Renal cortex interstitium (tissue), 11 donors: ENCODE measurements at regions not wholly inside any gene's neighbourhood (a gene's known extent, or its start where the extent isn't known, plus 50 kb on each side); places are given as distances from the start of the nearest gene placed in this dataset.

Source experiments
- DNase-seq, 11 donors: peaks; one replicate each; pipeline ENCODE4 v3.0.0-alpha.2; 2013; ENCODE audit warnings: low read depth in 9 of 11, low spot score in 4 of 11; ENCODE audit errors: extremely low read depth in 1 of 11

DNA sequence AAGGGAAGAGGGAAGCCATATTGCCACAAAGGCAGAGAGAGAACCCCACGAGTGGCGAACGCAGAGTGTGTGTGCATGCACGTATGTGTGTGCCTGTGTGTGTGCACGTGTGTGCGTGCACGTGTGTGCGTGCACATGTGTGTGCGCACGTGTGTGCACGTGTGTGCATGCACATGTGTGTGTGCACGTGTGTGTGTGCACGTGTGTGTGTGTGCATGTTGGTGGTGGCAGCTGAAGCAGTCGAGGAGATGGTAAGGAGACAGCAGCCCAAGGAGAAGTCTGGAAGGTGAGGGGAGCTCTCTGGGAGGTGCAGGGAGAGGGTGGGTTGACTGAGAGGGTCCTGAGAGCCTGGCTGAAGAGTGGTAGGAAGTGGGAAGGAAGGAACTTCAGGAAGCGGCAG lies 94.1 kb upstream of the NECTIN1 start:
- DNase-seq: no peak

DNA sequence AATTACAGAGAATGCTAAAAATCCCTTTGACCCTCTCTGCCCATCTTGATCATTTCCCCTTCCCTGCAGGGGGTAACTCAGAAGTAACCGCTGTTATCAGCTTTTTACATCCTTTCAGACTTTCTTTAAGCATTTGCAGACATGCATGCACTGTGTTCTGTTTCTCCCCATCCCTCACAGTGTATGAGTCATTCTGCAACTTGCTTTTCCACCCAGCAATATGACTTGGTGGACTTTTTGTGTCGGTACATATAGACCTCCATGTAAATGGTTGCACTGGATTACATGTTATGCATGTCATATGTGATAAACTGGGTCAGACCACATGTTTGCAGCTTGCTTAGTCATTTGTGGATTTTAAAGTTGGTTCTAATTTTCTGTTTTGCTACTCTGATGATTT lies 87.7 kb upstream of the NECTIN1 start:
- no peak for DNase-seq

DNA sequence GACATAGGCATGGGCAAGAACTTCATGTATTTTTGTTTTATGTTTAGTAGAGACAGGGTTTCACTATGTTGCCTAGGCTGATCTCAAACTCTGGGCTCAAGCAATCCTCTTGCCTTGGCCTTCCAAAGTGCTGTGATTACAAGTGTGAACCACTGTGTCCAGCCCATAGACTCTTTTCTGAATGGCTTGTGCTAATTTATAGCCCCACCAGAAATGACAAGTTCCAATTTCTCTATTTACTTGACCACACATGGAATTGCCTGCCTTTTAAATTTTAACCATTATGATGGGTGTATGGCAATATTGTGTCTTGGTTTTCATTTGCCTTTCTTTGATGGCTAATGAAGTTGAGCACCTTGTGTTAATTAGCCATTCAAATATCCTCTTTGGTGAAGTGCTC lies 85.8 kb upstream of the NECTIN1 start:
- DNase-seq: no peak

DNA sequence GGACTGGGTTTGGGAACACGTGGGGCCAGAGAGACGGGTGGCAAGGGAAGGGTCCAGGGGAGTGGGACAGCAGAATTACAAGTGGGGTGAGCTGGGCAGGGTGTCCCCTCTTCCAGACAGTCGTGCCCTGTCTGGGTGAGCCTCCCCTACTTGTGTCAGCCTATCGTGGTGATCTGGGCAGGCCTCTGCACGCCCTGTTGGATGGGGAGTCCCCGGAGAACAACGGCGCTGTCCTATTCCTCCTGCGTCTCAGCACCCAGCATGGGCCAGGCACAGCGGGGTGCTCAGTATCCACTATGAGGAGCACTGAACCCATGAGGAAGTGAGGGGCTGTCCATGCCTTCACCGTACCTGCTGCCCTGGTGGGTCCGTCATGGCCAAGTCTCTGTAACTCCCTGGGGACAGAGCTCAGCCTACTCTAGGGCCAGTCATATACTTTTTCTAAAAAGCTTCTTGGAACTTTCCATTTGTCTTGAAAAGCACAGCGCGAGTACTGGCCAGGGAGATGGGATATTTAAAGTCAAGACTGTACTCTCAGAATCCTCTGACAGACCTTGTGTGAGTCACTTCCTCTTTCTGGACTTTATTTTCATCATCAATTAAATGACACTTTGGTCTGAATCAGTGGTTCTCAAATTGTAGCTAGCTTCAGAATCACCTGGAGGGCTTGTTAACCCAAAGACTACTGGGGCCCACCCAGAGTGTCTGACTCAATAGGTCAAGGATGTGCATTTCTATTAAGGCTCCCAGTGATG lies 81.7 kb upstream of the NECTIN1 start:
- no peak for DNase-seq

GRCh38 chr11:119809346-119809745 lies 80.3 kb upstream of the NECTIN1 start:
- DNase-seq: no peak

GRCh38 chr11:119808407-119809185 lies 79.6 kb upstream of the NECTIN1 start:
- no peak for DNase-seq

- no peak for DNase-seq
Measured at GRCh38 chr11:119807841-119808240, 78.8 kb upstream of the NECTIN1 start.

GRCh38 chr11:119807402-119807801 lies 78.4 kb upstream of the NECTIN1 start:
- DNase-seq: no peak

GRCh38 chr11:119806064-119806915 lies 77.3 kb upstream of the NECTIN1 start:
- DNase-seq: no peak

DNA sequence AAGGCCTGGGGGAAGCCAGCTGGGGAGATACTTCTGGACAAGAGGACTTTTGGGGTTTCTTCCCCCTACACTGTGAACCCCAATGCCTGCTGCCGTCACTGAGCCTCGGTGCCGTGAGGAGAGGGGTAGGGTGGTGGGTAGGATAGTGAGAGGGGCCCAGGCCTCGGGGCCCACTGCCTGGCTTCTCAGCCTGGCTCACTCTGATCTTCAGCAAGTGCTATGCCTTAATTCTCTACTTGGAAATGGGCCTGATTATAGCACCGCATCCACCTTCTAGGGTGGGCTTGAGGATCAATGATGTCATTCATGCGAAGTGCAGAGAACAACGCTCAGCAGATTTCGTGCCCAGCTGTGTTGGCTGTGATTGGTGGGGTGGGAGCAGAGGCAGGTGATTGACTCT lies 76.7 kb upstream of the NECTIN1 start:
- no peak for DNase-seq

GRCh38 chr11:119804698-119805097 lies 75.7 kb upstream of the NECTIN1 start:
- no peak for DNase-seq

GRCh38 chr11:119803726-119804294 lies 74.8 kb upstream of the NECTIN1 start:
- DNase-seq: no peak

- no peak for DNase-seq
Measured at GRCh38 chr11:119803139-119803538, 74.1 kb upstream of the NECTIN1 start.

DNA sequence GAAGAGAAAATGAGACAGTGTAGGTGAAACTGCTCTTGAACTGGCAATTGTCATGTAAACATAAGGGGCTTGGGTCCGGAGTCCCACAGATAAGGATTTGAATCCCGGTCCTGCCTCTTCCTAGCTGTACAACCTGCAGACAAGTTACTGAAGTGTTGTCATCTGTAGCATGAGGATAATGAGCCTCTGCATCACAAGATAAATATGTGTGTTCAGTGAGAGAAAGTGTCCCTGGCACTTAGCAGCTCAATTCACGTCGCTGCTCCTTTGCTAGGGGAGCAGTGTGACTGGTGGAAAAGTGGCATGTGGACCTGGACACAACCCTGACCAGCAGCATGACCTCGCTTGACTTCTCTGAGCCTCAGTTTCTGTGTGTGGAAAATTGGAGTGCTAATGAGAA lies 73.7 kb upstream of the NECTIN1 start:
- no peak for DNase-seq

- DNase-seq: no peak
Measured at GRCh38 chr11:119800619-119801018, 71.6 kb upstream of the NECTIN1 start.

- no peak for DNase-seq
Measured at GRCh38 chr11:119800171-119800570, 71.2 kb upstream of the NECTIN1 start.

- DNase-seq: no peak
Measured at GRCh38 chr11:119798656-119799055, 69.7 kb upstream of the NECTIN1 start.

- no peak for DNase-seq
Measured at GRCh38 chr11:119797736-119798135, 68.7 kb upstream of the NECTIN1 start.

DNA sequence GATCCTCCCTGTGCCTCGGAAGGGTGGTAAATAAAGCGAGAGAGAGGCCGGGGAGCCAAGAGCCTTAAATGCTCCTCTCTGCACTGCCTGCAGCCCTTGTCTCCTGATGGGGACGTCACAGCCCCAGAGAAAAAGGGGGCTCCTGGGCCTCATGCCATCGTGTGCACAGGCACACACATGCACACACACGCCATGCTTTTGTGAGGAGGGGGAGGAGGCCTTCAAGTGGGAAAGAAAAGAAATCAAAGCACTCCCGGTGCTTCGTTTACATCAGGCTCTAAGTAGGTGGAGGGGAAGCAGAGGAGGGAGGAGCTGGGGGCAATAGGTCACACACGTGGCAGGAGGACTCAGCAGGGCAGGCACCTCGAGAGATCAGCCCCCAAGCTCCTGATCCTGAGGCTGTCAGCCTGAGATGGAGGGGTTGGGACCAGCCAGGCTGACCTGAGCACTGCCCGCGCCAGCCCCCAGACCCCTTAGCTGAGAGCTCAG lies 68.2 kb upstream of the NECTIN1 start:
- DNase-seq: no peak
